GM18505 (cell line): ENCODE measurements at regions not wholly inside any gene's neighbourhood (a gene's known extent, or its start where the extent isn't known, plus 50 kb on each side); places are given as distances from the start of the nearest gene placed in this dataset.

Experiments
- ATAC-seq: cut with Tn5 transposase; IDR thresholded peaks from one replicate; pipeline ENCODE4 v1.9.1; 2021; ENCODE audit not compliant: unreplicated experiment
- POLR2A ChIP-seq: IDR thresholded peaks from 4 replicates; pipeline ENCODE4 v1.6.1; 2011; ENCODE audit warnings: borderline replicate concordance; ENCODE audit not compliant: insufficient read depth, insufficient read length; ENCODE audit errors: extremely low read depth

- no peak for ATAC-seq
These were observed 387.7 kb downstream of the BTBD3 start for GRCh38 chr20:12305188-12305950.

GRCh38 chr20:12306107-12306506 lies 388.4 kb downstream of the BTBD3 start:
- TF ChIP-seq POLR2A = no peak
- ATAC-seq = no peak

More at GRCh38 chr20:12305188-12305950, 387.7 kb downstream of the BTBD3 start:
- no peak for TF ChIP-seq POLR2A

GRCh38 chr20:12311094-12311865 lies 393.6 kb downstream of the BTBD3 start:
- ATAC-seq = no peak
- TF ChIP-seq POLR2A = no peak

GRCh38 chr20:12315652-12316051 lies 398.0 kb downstream of the BTBD3 start:
- TF ChIP-seq POLR2A = no peak
- no peak for ATAC-seq

GRCh38 chr20:12316794-12317193 lies 399.1 kb downstream of the BTBD3 start:
- no peak for TF ChIP-seq POLR2A
- no peak for ATAC-seq

- no peak for TF ChIP-seq POLR2A
- ATAC-seq = no peak
These were observed 399.7 kb downstream of the BTBD3 start for GRCh38 chr20:12317433-12317832.

- TF ChIP-seq POLR2A = no peak
- ATAC-seq = no peak
These were observed 400.4 kb downstream of the BTBD3 start for GRCh38 chr20:12318043-12318442.

- TF ChIP-seq POLR2A = no peak
- ATAC-seq = no peak
These were observed 404.0 kb downstream of the BTBD3 start for GRCh38 chr20:12321736-12322135.

GRCh38 chr20:12327205-12327604 lies 409.5 kb downstream of the BTBD3 start:
- no peak for ATAC-seq
- no peak for TF ChIP-seq POLR2A

GRCh38 chr20:12331236-12331635 lies 413.5 kb downstream of the BTBD3 start:
- ATAC-seq = no peak
- TF ChIP-seq POLR2A = no peak

GRCh38 chr20:12337601-12338000 lies 419.9 kb downstream of the BTBD3 start:
- TF ChIP-seq POLR2A = no peak

GRCh38 chr20:12345978-12346377 lies 428.3 kb downstream of the BTBD3 start:
- no peak for TF ChIP-seq POLR2A
- ATAC-seq = no peak

More at GRCh38 chr20:12337601-12338000, 419.9 kb downstream of the BTBD3 start:
- ATAC-seq = no peak

- TF ChIP-seq POLR2A = no peak
- ATAC-seq = no peak
These were observed 436.1 kb downstream of the BTBD3 start for GRCh38 chr20:12353842-12354241.

- no peak for ATAC-seq
- no peak for TF ChIP-seq POLR2A
These were observed 437.0 kb downstream of the BTBD3 start for GRCh38 chr20:12354725-12355124.

- no peak for TF ChIP-seq POLR2A
These were observed 437.5 kb downstream of the BTBD3 start for GRCh38 chr20:12355185-12355584.

More at GRCh38 chr20:12355185-12355584, 437.5 kb downstream of the BTBD3 start:
- ATAC-seq = no peak
